SHP77 treated with DMSO at 0.1 percent for 48 hours (cell line): ENCODE measurements at regions not wholly inside any gene's neighbourhood (a gene's known extent, or its start where the extent isn't known, plus 50 kb on each side); places are given as distances from the start of the nearest gene placed in this dataset.

Experiments
- DNase-seq: peaks from one replicate; lab custom pipeline; 2025; lab: John Stamatoyannopoulos, UW

DNA sequence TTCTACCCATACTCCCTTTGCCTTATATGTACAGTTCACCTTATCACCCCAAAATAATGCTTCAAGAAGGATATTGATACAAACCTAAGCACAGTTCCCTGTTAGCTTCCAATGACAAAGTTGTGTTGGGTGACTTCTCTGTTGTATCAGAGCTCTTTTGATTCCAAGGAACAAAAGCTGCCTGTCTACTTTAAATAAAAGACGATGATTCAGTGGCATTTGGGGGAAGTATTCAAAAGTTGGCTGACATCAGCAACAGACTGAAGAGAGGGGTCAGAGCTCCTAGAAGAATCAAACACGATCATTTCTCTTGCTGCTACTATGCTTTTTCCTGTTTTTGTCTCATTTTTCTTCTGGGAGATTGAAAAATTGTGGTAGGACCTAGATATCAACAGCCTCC lies 69.4 kb upstream of the CA10 start:
- no peak for DNase-seq

DNA sequence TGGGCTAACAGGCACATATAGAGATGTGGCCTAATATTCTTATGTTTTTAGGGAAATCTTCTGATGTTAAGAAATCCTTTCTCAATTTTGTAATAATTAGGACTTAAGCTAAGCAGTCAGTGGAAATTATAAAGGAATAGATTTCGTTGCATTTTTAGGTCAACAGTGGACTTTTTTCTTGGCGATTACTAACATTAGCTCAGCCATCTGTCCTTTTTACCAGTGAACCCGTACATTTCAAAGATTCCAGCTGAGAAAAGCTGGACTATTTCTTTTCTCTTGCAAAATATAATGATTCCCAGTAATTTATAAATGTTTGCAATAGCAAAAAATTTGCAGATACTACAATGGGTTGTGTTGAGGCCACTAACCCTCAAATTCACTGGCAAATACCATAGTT lies 54.9 kb upstream of the CA10 start:
- no peak for DNase-seq

DNA sequence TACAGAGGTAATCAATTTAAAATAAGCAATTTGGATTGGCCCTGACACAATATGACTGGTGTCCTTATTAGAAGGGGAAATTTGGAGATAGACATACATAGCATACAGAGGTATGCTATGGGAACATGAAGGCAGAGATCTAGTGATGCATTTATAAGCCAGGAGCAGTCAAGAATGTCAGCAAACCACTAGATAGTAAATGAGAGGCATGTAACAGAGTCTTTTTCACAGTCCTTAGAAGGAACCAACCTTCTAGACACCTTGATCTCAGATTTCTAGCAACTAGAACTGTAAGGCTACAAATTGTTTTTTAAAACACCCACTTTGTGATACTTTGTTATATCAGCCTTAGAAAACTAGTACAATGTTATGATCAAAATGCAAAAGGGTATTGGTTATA lies 54.3 kb upstream of the CA10 start:
- DNase-seq = no peak

DNA sequence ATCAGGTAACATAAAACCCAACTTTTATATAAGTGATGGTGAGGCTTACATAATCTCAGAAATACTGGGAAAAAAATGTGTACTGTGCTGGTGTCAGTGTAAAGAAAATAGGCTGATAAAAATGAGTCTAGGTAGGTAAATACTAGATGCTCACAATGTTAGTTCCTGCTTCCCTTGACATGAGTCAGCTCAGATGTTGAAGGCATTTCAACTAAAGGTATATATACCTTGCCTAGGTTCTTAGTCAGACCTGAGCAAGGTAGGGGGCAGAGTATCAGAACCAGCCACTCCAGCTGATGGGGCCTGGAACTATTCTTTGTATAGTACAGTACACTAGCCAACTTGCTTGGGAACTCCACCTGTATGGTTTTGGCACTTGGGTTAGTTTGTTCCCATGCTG lies 51.0 kb upstream of the CA10 start:
- no peak for DNase-seq
